HG03565 (cell line): ENCODE measurements at regions not wholly inside any gene's neighbourhood (a gene's known extent, or its start where the extent isn't known, plus 50 kb on each side); places are given as distances from the start of the nearest gene placed in this dataset.

Experiments used
- ATAC-seq: cut with Tn5 transposase; IDR thresholded peaks from one replicate; pipeline ENCODE4 v1.9.1; 2021; ENCODE audit warnings: mild to moderate bottlenecking, moderate library complexity; ENCODE audit not compliant: unreplicated experiment

- peak; percentile 39 for ATAC-seq
Observed at GRCh38 chr15:38671675-38672254, 107.2 kb upstream of the RASGRP1 start.

- no peak for ATAC-seq
Observed at GRCh38 chr15:38672273-38672672, 107.7 kb upstream of the RASGRP1 start.

GRCh38 chr15:38672814-38673670 is 108.4 kb upstream of the RASGRP1 start:
- ATAC-seq: no peak

- ATAC-seq: no peak
Observed at GRCh38 chr15:38674448-38674847, 109.8 kb upstream of the RASGRP1 start.

- ATAC-seq: no peak
Observed at GRCh38 chr15:38678281-38678680, 113.7 kb upstream of the RASGRP1 start.

- ATAC-seq: no peak
Observed at GRCh38 chr15:38680775-38681174, 116.2 kb upstream of the RASGRP1 start.

- no peak for ATAC-seq
Observed at GRCh38 chr15:38682363-38682762, 117.7 kb upstream of the RASGRP1 start.

GRCh38 chr15:38682861-38683260 is 118.2 kb upstream of the RASGRP1 start:
- ATAC-seq: no peak

- ATAC-seq: peak; percentile 78
Observed at GRCh38 chr15:38683382-38684242, 119.0 kb upstream of the RASGRP1 start.

GRCh38 chr15:38684440-38685010 is 119.9 kb upstream of the RASGRP1 start:
- no peak for ATAC-seq

GRCh38 chr15:38685686-38686339 is 121.2 kb upstream of the RASGRP1 start:
- no peak for ATAC-seq

GRCh38 chr15:38687340-38687739 is 122.7 kb upstream of the RASGRP1 start:
- no peak for ATAC-seq

GRCh38 chr15:38687775-38688495 is 123.3 kb upstream of the RASGRP1 start:
- ATAC-seq: no peak

GRCh38 chr15:38688761-38689160 is 124.1 kb upstream of the RASGRP1 start:
- ATAC-seq: no peak

GRCh38 chr15:38689522-38689921 is 124.9 kb upstream of the RASGRP1 start:
- no peak for ATAC-seq

GRCh38 chr15:38690216-38690615 is 125.6 kb upstream of the RASGRP1 start:
- ATAC-seq: no peak

GRCh38 chr15:38690719-38691332 is 126.2 kb upstream of the RASGRP1 start:
- ATAC-seq: no peak

GRCh38 chr15:38691377-38691776 is 126.8 kb upstream of the RASGRP1 start:
- no peak for ATAC-seq

GRCh38 chr15:38691965-38692788 is 127.6 kb upstream of the RASGRP1 start:
- no peak for ATAC-seq
